Caco-2 (cell line): ENCODE measurements at regions not wholly inside any gene's neighbourhood (a gene's known extent, or its start where the extent isn't known, plus 50 kb on each side); places are given as distances from the start of the nearest gene placed in this dataset.

Source experiments
- BruUV-seq: library from RNA; stranded (reverse); fragments of 400-500 nt; replicated peaks from 2 replicates; lab custom pipeline; 2021; lab: Mats Ljungman, UMichigan
- CTCF ChIA-PET: fragments of 300-600 bp; sonication (Branson Sonifier 250); formaldehyde crosslinking; loops from one replicate; lab custom pipeline; 2022; ENCODE audit warnings: antibody characterized with exemption; lab: Charles Lee
- POLR2A ChIA-PET: fragments of 300-600 bp; sonication (Branson Sonifier 250); formaldehyde crosslinking; loops from one replicate; lab custom pipeline; 2022; ENCODE audit warnings: antibody characterized with exemption; lab: Charles Lee
- DNase-seq, 2 experiments: peaks; one replicate each; pipeline versions ENCODE4 v3.0.0 to v3.0.0-alpha.2; 2020 to 2022
- H3K27me3 ChIP-seq: replicated peaks from 2 replicates; pipeline ENCODE4 v1.6.0; 2011; ENCODE audit warnings: low read length; ENCODE audit not compliant: control insufficient read depth, insufficient read depth
- H3K36me3 ChIP-seq: 2 replicates; pipeline ENCODE4 v1.5.1; 2011; ENCODE audit warnings: low read length; ENCODE audit not compliant: control insufficient read depth, insufficient read depth
- H3K4me1 ChIP-seq: fragments of 250-450 bp; sonication (Bioruptor Pico); 2 replicates; pipeline ENCODE4 v1.5.1; 2020; ENCODE audit warnings: mild to moderate bottlenecking
- H3K4me3 ChIP-seq: 2 replicates; pipeline ENCODE4 v1.5.1; 2011; ENCODE audit warnings: low read depth, mild to moderate bottlenecking, control low read depth, low read length
- H3K9me3 ChIP-seq: fragments of 250-450 bp; sonication (Bioruptor Pico); 2 replicates; pipeline ENCODE4 v1.5.1; 2020; ENCODE audit warnings: mild to moderate bottlenecking, moderate library complexity
- H3K27ac Mint-ChIP-seq: one replicate; pipeline ENCODE4 v1.8.0; 2022; ENCODE audit warnings: mixed read lengths; ENCODE audit not compliant: unreplicated experiment
- H3K27me3 Mint-ChIP-seq: one replicate; pipeline ENCODE4 v1.8.0; 2022; ENCODE audit warnings: mixed read lengths; ENCODE audit not compliant: insufficient read depth, unreplicated experiment
- H3K36me3 Mint-ChIP-seq: one replicate; pipeline ENCODE4 v1.8.0; 2022; ENCODE audit warnings: mild to moderate bottlenecking, mixed read lengths; ENCODE audit not compliant: insufficient read depth, unreplicated experiment
- H3K4me1 Mint-ChIP-seq: one replicate; pipeline ENCODE4 v1.8.0; 2022; ENCODE audit warnings: low read depth, mixed read lengths; ENCODE audit not compliant: unreplicated experiment
- H3K4me3 Mint-ChIP-seq: one replicate; pipeline ENCODE4 v1.8.0; 2022; ENCODE audit warnings: mild to moderate bottlenecking, moderate library complexity, mixed read lengths; ENCODE audit not compliant: unreplicated experiment
- H3K9me3 Mint-ChIP-seq: one replicate; pipeline ENCODE4 v1.8.0; 2022; ENCODE audit warnings: mixed read lengths; ENCODE audit not compliant: unreplicated experiment
- CTCF ChIP-seq, 2 experiments: fragments of 200-600 bp in 1 of 2; IDR thresholded peaks; 1 replicate in 1 of 2; 2 replicates in 1 of 2; pipeline versions ENCODE4 v1.5.1 to v1.8.0; 2011 to 2022; ENCODE audit warnings: antibody characterized with exemption in 1 of 2, control low read depth in 1 of 2, inconsistent platforms in 1 of 2, low read depth in 1 of 2, low read length in 1 of 2, mild to moderate bottlenecking in 1 of 2, moderate library complexity in 1 of 2; ENCODE audit not compliant: insufficient read depth in 1 of 2, severe bottlenecking in 1 of 2, unreplicated experiment in 1 of 2
- intact Hi-C: fragments of 100-400 bp; cut with micrococcal nuclease; formaldehyde crosslinking; loops from one replicate; pipeline ENCODE4 v1.10.0; 2022; ENCODE audit not compliant: unreplicated experiment

GRCh38 chr10:36469585-36469984 lies 655.8 kb upstream of the ANKRD30A start:
- H3K4me3 Mint-ChIP-seq: no peak overlapping the region
- no peaks in the 10 kb centered on the region for H3K27me3 Mint-ChIP-seq
- DNase-seq: no peak
- intact Hi-C loops: no loop called here
- no peaks in the 10 kb centered on the region for H3K9me3 Mint-ChIP-seq
- no peaks in the 10 kb centered on the region for H3K36me3 Mint-ChIP-seq
- H3K9me3 ChIP-seq: no peaks in the 10 kb centered on the region
- no peaks in the 10 kb centered on the region for H3K36me3 ChIP-seq
- H3K4me1 ChIP-seq: no peaks in the 10 kb centered on the region
- H3K27me3 ChIP-seq: no peaks in the 10 kb centered on the region
- no peaks in the 10 kb centered on the region for H3K4me1 Mint-ChIP-seq
- TF ChIP-seq CTCF (IDR thresholded peaks at IDR 0.05; ENCODE audit: insufficient read depth in 1 of 2, low read depth in 1 of 2, low read length in 1 of 2, severe bottlenecking in 1 of 2, unreplicated experiment in 1 of 2): no peak
- H3K27ac Mint-ChIP-seq: no peak overlapping the region
- H3K4me3 ChIP-seq: no peak overlapping the region
- no TSS peak for BruUV-seq
- CTCF ChIA-PET: no interaction called here
- POLR2A ChIA-PET: no interaction called here

GRCh38 chr10:36468620-36469019 lies 656.8 kb upstream of the ANKRD30A start:
- H3K27me3 Mint-ChIP-seq: peaks cover 3% of the 10 kb centered on the region
- no peak overlapping the region for H3K27ac Mint-ChIP-seq
- ChIA-PET POLR2A (no interaction called here), CTCF (no interaction called here)
- DNase-seq: no peak
- Histone ChIP-seq H3K27me3 (no peaks in the 10 kb centered on the region), H3K4me1 (no peaks in the 10 kb centered on the region), H3K4me3 (no peak overlapping the region), H3K36me3 (no peaks in the 10 kb centered on the region), H3K9me3 (no peaks in the 10 kb centered on the region)
- BruUV-seq: no TSS peak
- no peak overlapping the region for H3K4me3 Mint-ChIP-seq
- H3K4me1 Mint-ChIP-seq: no peaks in the 10 kb centered on the region
- no peak for TF ChIP-seq CTCF (IDR thresholded peaks at IDR 0.05; ENCODE audit: insufficient read depth in 1 of 2, low read depth in 1 of 2, low read length in 1 of 2, severe bottlenecking in 1 of 2, unreplicated experiment in 1 of 2)
- H3K9me3 Mint-ChIP-seq: no peaks in the 10 kb centered on the region
- intact Hi-C loops: no loop called here
- no peaks in the 10 kb centered on the region for H3K36me3 Mint-ChIP-seq

- Mint-ChIP-seq H3K27me3 (peaks cover 6% of the 10 kb centered on the region), H3K27ac (no peak overlapping the region), H3K4me3 (no peak overlapping the region), H3K9me3 (peaks cover 5% of the 10 kb centered on the region), H3K4me1 (no peaks in the 10 kb centered on the region), H3K36me3 (no peaks in the 10 kb centered on the region)
- Histone ChIP-seq H3K4me3 (no peak overlapping the region), H3K27me3 (no peaks in the 10 kb centered on the region), H3K36me3 (no peaks in the 10 kb centered on the region), H3K4me1 (no peaks in the 10 kb centered on the region), H3K9me3 (no peaks in the 10 kb centered on the region)
- BruUV-seq: no TSS peak
- ChIA-PET POLR2A (no interaction called here), CTCF (no interaction called here)
- intact Hi-C loops: no loop called here
- DNase-seq: no peak
- TF ChIP-seq CTCF (IDR thresholded peaks at IDR 0.05; ENCODE audit: insufficient read depth in 1 of 2, low read depth in 1 of 2, low read length in 1 of 2, severe bottlenecking in 1 of 2, unreplicated experiment in 1 of 2): no peak
Measured at GRCh38 chr10:36465604-36466379, 659.6 kb upstream of the ANKRD30A start.
